ENCODE measurements at regions not wholly inside any gene's neighbourhood (a gene's known extent, or its start where the extent isn't known, plus 50 kb on each side); places are given as distances from the start of the nearest gene placed in this dataset.

DNA sequence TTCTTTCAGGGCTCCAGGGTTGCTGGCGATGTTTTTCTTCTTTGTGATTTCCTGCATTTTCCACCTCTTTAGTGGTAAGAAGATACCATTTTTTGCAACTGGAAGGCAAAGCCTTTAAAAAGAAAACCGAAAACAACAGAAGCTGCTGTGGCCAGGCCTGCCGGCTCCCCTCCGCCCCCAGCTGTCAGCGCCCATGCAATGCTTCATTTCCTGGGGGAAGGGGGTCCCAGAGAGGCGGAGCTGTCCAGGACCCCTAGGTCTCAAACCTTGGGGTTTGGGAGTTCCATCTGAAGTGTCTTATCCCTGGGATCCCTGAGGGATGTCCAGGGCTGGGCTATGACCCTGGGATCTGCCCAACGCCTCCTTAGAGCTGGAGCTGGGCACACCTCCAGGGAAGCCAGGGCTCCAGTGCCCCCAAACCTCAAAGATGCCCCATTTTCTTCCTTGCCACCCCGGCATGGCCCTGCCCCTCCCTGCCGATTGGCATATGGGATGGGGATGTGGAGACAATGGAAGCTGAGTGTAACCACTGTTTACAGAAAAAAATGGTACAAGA, 257.2 kb upstream of the MVB12B start:
- WGBS, 2 experiments (ENCODE audit: extremely low coverage in 1 of 2, insufficient coverage in 1 of 2, insufficient read length in 1 of 2, insufficient replicate concordance in 2 of 2, low coverage in 1 of 2, low lambda C conversion rate in 2 of 2, missing lambda C conversion rate in 1 of 2): 79% methylated on average over 9 of the region's 9 CpGs; no CpG with 5 or more reads in 1 of the 2 experiments
- H3K56ac ChIP-seq (replicated peaks; ENCODE audit: insufficient read length, low read depth, low read length): no peak overlapping the region
- no peak overlapping the region for H3K18ac ChIP-seq (ENCODE audit: extremely low read depth, low read length)
- no peaks in the 10 kb centered on the region; the same call in 1 of the 2 replicates for H3K79me1 ChIP-seq (ENCODE audit: low read depth, low read length)
- H3K4me1 ChIP-seq (replicated peaks in 1 of 4; ENCODE audit: control insufficient read depth in 3 of 4, insufficient read depth in 4 of 4, low read length in 3 of 4): peaks cover 0 to 2% (median 0%) of the 10 kb centered on the region in 4 experiments; a peak in 1 of 7 replicates
- H2BK5ac ChIP-seq (ENCODE audit: low read depth, low read length): no peak overlapping the region
- no peak overlapping the region for H3K4me2 ChIP-seq (ENCODE audit: insufficient read depth in 1 of 2, low read depth in 2 of 2, low read length in 2 of 2)
- no peak overlapping the region for H4K91ac ChIP-seq (replicated peaks; ENCODE audit: insufficient read length, low read length)
- no peak overlapping the region for H3K27ac ChIP-seq (ENCODE audit: low read depth, low read length)
- no peak overlapping the region for H2AFZ ChIP-seq (ENCODE audit: low read length)
- H3K79me2 ChIP-seq (ENCODE audit: control insufficient read depth in 1 of 2, insufficient read depth in 2 of 2, low read length in 2 of 2): no peaks in the 10 kb centered on the region
- ChIA-PET POLR2A (ENCODE audit: partially characterized antibody) (no interaction called here), CTCF (ENCODE audit: partially characterized antibody) (interaction anchor here (0.6 to 1.0 kb wide), 3 partner anchors 8 to 662 kb away, joined by 3 read pairs; no protein-coding TSS in a partner anchor)
- FAIRE-seq (no peak), DNase-seq (ENCODE audit: low read depth in 1 of 2, low spot score in 2 of 2) (no peak)
- TF ChIP-seq MAFK (IDR thresholded peaks at IDR 0.05; ENCODE audit: low read depth, low read length): no peak
- peak in 1 of 3 experiments; percentile 15; a peak in 2 of 4 replicates for TF ChIP-seq CTCF (IDR thresholded peaks at IDR 0.05; ENCODE audit: control extremely low read depth in 1 of 3, insufficient read depth in 1 of 3, low read depth in 1 of 3, low read length in 3 of 3)
- TF ChIP-seq RAD21 (IDR thresholded peaks at IDR 0.05 in 1 of 2, conservative IDR thresholded peaks at IDR 0.05 in 1 of 2; ENCODE audit: low read depth in 2 of 2, low read length in 2 of 2): peak; percentile 29 to 42
- H3K9me3 ChIP-seq (ENCODE audit: insufficient read depth in 2 of 2, low read depth in 1 of 2, low read length in 1 of 2): no peaks in the 10 kb centered on the region
- H3K4me3 ChIP-seq (ENCODE audit: extremely low read depth in 1 of 4, insufficient read depth in 2 of 4, low read depth in 3 of 4, low read length in 4 of 4): no peak overlapping the region
- H3K14ac ChIP-seq (ENCODE audit: insufficient read length): no peak overlapping the region
- H3K23me2 ChIP-seq (ENCODE audit: low read depth, low read length): no peaks in the 10 kb centered on the region
- H3K36me3 ChIP-seq (ENCODE audit: control insufficient read depth in 2 of 4, insufficient read depth in 4 of 4, low read length in 3 of 4): no peaks in the 10 kb centered on the region
- H2BK120ac ChIP-seq (replicated peaks; ENCODE audit: low read depth, low read length): no peak overlapping the region
- H3K9ac ChIP-seq (replicated peaks in 1 of 4; ENCODE audit: extremely low read depth in 1 of 4, low read depth in 3 of 4, low read length in 3 of 4): no peak overlapping the region
- no peak overlapping the region for H3K4ac ChIP-seq (replicated peaks; ENCODE audit: insufficient read length, low read depth, low read length)
- no peak overlapping the region for H4K5ac ChIP-seq (ENCODE audit: insufficient read length, low read depth, low read length)
- no peak overlapping the region for H2BK15ac ChIP-seq (ENCODE audit: low read length)
- no peak overlapping the region for H2AK5ac ChIP-seq (ENCODE audit: low read depth, low read length)
- no peak overlapping the region for H2BK20ac ChIP-seq (ENCODE audit: low read length)
- H4K8ac ChIP-seq (ENCODE audit: extremely low read depth, insufficient read depth, low read length): no peak overlapping the region
- H2BK12ac ChIP-seq (ENCODE audit: low read depth, low read length): no peak overlapping the region
- H3K27me3 ChIP-seq (replicated peaks in 1 of 4; ENCODE audit: control insufficient read depth in 3 of 4, extremely low read depth in 1 of 4, insufficient read depth in 3 of 4, low read length in 3 of 4): no peaks in the 10 kb centered on the region
- no peaks in the 10 kb centered on the region for H4K20me1 ChIP-seq (replicated peaks in 1 of 2; ENCODE audit: control insufficient read depth in 1 of 2, insufficient read depth in 2 of 2, low read length in 2 of 2)
- no peak overlapping the region for H3K23ac ChIP-seq (ENCODE audit: insufficient read length)
